DMS153 (cell line): ENCODE measurements at regions not wholly inside any gene's neighbourhood (a gene's known extent, or its start where the extent isn't known, plus 50 kb on each side); places are given as distances from the start of the nearest gene placed in this dataset.

ENCODE experiments used
- DNase-seq: peaks from one replicate; lab custom pipeline; 2025; lab: John Stamatoyannopoulos, UW

DNA sequence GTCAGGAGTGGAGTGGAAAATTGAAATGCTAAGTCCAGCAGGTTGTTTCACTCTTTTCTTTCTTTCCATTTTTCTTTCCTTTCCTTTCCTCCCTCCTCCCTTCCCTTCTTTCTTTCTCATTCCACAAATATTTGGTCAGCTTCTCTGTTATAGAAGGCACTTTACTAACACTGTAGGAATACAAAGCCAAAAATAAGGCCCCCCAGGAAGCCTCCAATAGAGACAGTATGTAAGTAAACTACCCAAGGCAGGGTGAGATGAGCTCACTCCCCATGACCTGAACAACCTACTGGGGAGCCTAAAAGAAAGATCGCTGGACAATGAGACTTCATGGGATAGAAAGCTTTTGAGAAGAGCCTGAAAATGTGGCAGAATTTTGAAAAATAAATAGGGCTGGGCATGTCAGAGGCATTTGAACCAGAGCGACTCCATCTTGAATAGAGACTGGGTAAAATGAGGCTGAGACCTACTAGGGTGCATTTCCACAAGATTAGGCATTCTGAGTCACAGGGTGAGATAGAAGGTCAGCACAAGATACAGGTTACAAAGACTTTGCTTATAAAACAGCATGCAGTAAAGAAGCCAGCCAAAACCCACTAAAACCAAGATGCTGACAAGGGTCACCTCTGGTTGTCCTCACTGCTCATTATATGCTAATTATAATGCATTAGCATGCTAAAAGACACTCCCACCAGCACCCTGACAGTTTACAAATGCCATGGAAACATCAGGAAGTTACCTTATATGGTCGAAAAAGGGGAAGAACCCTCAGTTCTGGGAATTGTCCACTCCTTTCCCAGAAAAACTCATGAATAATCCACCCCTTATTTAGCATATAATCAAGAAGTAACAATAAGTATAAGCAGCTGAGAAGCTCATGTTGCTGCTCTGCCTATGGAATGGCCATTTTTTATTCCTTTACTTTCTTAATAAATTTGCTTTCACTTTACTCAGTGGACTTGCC lies 158.9 kb upstream of the EGFLAM start:
- DNase-seq: no peak

- no peak for DNase-seq
Measured at GRCh38 chr5:38094889-38095288, 163.5 kb upstream of the EGFLAM start.

- no peak for DNase-seq
Measured at GRCh38 chr5:38093855-38094254, 164.5 kb upstream of the EGFLAM start.

DNA sequence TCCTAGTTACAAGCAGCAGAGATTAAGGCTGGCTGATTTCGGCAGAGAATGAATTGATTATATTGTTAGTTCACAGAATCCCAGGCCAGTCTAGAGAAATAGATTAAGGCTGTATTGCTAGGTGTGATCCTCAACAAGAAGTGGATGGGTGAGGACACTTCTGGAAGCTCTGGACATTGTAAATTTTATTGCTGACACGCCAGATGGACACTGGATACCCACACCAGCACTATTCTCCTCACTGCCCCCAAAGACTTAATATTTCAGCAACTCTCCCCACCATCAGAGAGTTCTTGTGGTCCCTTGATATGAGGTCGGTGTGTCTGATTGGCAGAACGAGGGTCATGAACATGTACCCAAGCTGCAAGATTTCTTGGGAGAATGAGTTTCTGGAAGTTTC lies 171.6 kb upstream of the EGFLAM start:
- no peak for DNase-seq

DNA sequence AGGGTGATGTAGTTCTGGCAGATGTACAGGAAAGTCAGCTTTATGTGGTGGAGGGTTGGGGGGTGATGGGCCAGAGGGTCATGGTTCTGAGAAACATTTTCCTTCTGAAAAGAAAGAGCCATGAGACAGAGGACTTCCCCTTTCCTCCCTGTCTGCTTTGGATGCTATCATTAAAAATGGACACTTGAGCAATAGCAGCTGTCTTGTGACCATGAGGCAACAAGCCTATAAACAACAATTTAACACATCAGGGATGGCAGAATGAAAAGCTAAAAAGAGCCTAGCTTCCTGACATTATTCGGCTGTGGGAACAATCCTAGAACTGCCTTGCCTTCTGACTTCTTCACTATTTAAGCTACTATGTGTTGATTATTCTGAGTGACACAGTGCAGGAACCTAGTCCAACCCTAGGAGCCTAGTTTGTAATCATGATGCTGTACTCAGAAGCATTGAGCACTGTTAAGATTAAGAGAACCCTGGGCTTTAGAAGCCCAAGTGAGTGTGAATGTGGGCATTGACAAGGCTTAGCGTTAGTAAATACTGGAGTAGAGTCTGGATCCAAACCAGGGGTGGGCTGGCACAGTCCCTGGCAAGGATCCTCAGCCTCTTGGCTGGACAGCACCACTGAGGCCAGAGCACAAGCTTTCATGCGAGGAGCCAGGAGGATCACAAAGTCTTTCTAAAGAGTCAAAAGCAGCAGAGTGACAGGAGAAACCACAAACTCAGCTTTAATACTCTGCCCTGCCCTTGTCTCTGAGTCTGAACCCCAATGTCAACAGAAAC lies 178.5 kb upstream of the EGFLAM start:
- DNase-seq: no peak

DNA sequence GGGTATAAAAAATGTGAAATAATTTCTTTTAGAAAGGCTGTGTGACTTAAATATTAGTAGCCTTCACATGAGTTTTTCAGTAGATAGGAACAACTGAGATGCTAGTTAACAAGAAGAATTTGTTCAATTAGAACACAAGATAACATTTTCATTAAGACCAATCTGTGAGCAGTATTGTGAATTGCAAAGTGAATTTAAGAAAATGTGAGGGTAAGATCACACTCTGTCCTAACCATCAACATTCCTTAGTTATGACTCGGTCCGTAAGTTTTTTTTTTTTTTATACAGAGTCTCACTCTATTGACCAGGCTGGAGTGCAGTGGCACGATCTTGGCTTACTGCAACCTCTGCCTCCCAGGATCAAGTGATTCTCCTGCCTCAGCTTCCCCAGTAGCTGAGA lies 180.2 kb upstream of the EGFLAM start:
- no peak for DNase-seq

- DNase-seq: no peak
Measured at GRCh38 chr5:38077652-38078051, 180.7 kb upstream of the EGFLAM start.

DNA sequence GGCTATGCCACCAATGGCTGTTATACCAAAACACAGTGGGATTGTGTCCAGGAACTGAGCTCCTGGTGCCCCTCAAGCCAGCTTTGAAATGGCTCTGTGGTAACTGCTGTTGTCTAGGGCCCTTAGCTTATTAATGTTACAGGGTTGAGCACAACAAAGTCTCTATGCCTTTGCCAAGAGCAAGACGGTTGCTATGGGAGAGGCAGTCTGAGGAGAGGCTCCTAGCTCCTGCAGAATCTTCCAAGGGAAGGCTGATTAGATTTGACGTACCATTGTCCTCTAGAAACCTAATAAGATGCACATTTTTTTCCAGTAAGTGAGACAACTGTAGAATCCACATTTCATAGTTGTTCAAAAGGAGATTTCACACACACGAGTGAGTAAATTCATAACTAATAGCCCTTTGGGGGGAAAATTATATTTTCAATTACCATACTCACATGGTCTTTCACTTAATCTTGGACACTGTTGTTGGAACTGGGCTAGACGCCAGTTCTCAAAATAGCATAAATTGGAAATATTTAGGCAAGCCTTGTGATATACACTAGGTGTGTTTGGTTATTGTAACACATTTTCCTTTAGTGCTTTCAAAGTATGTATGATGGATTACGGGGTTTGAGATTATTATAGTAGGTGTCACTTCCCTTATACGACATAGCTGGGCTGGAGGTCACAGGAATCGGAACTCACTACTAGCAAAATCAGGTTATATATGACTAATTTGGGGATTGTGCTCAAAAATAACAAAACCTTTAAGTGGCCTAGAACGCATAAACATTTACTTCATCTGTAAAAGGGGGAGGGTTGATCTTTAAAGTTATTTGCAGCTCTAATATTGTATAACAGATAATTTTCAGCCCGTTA lies 186.3 kb upstream of the EGFLAM start:
- no peak for DNase-seq

GRCh38 chr5:38070304-38070950 lies 187.9 kb upstream of the EGFLAM start:
- DNase-seq: no peak

DNA sequence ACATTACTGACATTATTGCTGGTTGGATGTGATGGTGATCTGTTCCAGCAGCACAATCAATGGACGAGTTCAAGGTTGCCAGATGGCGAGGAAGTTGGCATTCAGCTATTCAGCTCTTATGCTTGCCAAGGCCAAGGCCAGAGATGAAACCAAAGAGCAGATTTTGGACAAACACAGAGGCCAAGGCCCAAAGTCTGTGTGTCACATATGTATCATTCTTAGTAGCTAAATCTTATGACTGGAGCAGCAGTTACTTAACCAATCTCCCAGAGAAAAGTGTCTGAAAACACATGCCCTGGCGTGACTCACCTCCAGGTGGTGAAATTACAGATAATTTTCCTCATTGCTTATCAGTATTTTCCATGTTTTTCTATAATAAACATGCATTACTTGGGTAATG lies 189.0 kb upstream of the EGFLAM start:
- no peak for DNase-seq

DNA sequence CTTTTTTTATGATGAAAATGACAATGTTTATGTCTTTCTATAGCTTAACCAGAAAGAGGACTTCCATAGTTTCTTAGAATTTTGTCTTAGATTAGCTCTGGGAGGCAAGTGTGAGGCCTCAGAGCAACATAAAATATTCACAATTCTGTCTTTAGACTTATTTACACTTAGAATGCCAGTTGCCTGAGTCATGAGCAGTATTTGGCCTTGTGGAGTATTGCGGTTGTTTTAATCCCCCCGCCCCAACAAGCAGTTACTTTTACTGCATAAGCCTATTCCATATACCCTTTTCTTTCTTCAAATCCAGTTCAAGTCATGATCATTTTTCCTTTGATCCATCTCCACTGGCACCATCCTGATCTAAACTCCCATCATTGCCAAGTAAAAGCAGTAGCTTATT lies 198.0 kb upstream of the EGFLAM start:
- no peak for DNase-seq

DNA sequence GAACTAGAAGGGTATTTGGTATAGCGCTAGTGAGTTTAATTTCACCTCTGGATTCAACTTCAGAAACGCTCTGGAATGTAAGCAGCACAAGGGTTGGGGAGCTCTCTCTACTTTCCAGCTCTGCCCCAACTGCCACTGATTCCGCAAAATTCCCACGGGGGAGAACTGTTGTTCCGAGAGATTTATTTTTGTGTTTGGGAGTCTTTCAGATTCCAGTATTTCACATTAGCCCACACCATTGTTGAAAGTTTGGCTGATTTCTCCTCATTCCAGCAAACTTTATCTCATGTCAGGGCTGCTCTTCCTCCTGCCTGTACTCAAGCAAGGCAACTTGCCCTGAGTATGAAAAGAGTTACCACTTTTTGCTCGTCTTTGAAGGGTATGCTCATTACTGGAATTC lies 198.5 kb upstream of the EGFLAM start:
- DNase-seq: no peak

- no peak for DNase-seq
Measured at GRCh38 chr5:38051711-38052511, 206.4 kb upstream of the EGFLAM start.

DNA sequence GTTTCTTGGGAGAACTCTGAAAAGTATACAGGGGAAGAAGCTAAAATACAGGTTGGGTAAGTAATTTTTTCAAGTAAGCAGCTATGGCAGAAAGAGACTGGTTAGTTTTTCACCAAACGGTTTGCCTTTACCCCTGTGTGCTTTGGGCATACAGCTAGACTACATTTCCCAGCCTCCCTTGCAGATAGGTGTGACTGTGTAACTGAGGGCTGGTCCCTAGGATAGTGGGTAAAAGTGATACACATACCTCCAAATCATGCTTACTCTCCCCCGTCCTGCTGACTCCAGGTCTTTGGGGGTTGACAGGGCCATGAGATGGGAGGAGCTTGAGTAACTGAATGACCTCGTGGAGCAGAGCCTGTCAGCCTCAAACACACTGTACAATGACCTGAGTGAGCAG lies 208.6 kb upstream of the GDNF start:
- DNase-seq: no peak

DNA sequence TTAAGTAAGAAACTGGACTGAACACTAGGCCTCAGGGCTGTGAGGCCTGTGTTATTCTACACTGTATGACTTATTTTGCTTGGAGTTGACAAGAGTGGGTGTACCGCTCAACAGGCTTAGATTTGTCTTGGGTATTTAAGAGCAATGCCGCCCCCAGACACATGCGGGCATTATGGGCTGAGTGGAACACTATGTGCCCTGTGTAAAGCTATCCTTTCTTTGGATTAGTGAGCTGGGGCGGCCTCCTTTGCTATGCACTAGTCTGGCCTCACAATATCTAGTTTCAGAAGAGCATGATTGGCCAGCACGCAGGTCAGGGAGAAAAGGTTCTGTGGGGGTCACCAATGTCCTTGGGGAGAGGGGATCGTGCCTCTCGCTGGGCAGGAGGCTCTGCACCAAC lies 206.3 kb upstream of the GDNF start:
- DNase-seq: no peak

- no peak for DNase-seq
Measured at GRCh38 chr5:38045446-38045845, 205.6 kb upstream of the GDNF start.

DNA sequence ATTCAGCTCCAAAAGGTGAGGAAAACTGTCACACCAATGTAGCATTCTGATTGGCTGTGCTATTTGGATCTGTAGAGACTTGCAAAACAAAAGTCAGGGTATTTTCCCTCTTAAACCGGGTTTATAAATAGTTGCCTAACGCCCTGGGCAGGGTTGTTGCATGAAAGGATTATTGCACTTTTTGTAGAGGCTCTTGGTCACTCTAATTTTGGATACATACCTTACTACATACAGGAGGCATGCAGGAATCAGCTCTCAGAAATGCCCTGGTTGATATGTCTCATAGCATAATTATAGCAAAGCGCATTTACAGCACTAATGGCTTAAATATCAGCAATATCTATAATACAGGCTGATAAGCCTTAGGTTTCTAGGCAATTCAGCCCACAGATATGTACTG lies 200.0 kb upstream of the GDNF start:
- DNase-seq: no peak

- DNase-seq: no peak
Measured at GRCh38 chr5:38039091-38039490, 199.2 kb upstream of the GDNF start.

- DNase-seq: no peak
Measured at GRCh38 chr5:38036765-38037164, 196.9 kb upstream of the GDNF start.

DNA sequence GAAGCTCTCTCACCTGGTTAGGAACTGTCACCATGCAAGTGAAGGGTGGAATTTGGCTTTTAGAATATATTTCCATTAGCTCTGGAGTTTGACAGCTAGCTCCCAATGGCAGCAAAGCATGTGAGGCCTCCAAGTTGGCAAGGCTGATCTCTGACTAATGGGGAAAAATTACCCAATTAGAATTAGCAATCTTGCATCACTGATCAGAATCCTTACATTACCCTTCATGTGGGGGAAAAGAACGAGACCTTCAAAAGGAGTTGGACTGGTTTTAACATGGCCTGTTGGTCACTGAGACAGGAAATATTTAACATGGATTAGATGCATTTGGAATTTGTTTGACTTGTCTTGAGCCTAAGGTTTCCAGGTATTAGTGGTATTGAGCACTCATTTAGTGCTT lies 192.3 kb upstream of the GDNF start:
- DNase-seq: no peak

- no peak for DNase-seq
Measured at GRCh38 chr5:38031304-38031703, 191.5 kb upstream of the GDNF start.
